GM23338 (cell line): ENCODE measurements at regions not wholly inside any gene's neighbourhood (a gene's known extent, or its start where the extent isn't known, plus 50 kb on each side); places are given as distances from the start of the nearest gene placed in this dataset.

Experiments used
- EZH2 ChIP-seq: fragments of 200-600 bp; sonication (generic); IDR thresholded peaks from one replicate; pipeline ENCODE4 v1.8.0; 2017; ENCODE audit warnings: antibody characterized with exemption, mild to moderate bottlenecking, low read depth; ENCODE audit not compliant: unreplicated experiment
- JUNB ChIP-seq: IDR thresholded peaks from one replicate; pipeline ENCODE4 v1.6.1; 2016; ENCODE audit warnings: antibody characterized with exemption; ENCODE audit not compliant: unreplicated experiment
- POLR2AphosphoS5 ChIP-seq: IDR thresholded peaks from 2 replicates; pipeline ENCODE4 v1.6.1; 2016; ENCODE audit warnings: antibody characterized with exemption, low read depth
- TF ChIP-seq, protein P1 (sequence below), 2 experiments: fragments of 200-600 bp in 1 of 2; sonication (generic) in 1 of 2; conservative IDR thresholded peaks; 2 replicates each; pipeline versions ENCODE4 v1.5.1 to v1.6.1; 2016 to 2017; ENCODE audit warnings: antibody characterized with exemption in 2 of 2, low read depth in 2 of 2, mild to moderate bottlenecking in 2 of 2, moderate library complexity in 1 of 2

- TF ChIP-seq, protein P1, sequence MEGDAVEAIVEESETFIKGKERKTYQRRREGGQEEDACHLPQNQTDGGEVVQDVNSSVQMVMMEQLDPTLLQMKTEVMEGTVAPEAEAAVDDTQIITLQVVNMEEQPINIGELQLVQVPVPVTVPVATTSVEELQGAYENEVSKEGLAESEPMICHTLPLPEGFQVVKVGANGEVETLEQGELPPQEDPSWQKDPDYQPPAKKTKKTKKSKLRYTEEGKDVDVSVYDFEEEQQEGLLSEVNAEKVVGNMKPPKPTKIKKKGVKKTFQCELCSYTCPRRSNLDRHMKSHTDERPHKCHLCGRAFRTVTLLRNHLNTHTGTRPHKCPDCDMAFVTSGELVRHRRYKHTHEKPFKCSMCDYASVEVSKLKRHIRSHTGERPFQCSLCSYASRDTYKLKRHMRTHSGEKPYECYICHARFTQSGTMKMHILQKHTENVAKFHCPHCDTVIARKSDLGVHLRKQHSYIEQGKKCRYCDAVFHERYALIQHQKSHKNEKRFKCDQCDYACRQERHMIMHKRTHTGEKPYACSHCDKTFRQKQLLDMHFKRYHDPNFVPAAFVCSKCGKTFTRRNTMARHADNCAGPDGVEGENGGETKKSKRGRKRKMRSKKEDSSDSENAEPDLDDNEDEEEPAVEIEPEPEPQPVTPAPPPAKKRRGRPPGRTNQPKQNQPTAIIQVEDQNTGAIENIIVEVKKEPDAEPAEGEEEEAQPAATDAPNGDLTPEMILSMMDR (conservative IDR thresholded peaks at IDR 0.05; ENCODE audit: low read depth in 2 of 2), result no peak
- no peak for TF ChIP-seq EZH2
- TF ChIP-seq JUNB, result no peak
- no peak for TF ChIP-seq POLR2AphosphoS5
Observed at GRCh38 chr10:91006752-91007346, 86.0 kb upstream of the ANKRD1 start.
